ENCODE measurements at regions not wholly inside any gene's neighbourhood (a gene's known extent, or its start where the extent isn't known, plus 50 kb on each side); places are given as distances from the start of the nearest gene placed in this dataset.

- TF ChIP-seq POLR2A (IDR thresholded peaks at IDR 0.05; ENCODE audit: low read depth, low read length) (no peak), TAF1 (IDR thresholded peaks at IDR 0.05; ENCODE audit: low read depth, low read length) (no peak), POLR2AphosphoS5 (IDR thresholded peaks at IDR 0.05; ENCODE audit: low read depth, low read length) (no peak)
Measured at GRCh38 chr15:26083457-26083856, 220.3 kb upstream of the ATP10A start.

Data from GM12891 (cell line).